GM13976 (cell line): ENCODE measurements at regions not wholly inside any gene's neighbourhood (a gene's known extent, or its start where the extent isn't known, plus 50 kb on each side); places are given as distances from the start of the nearest gene placed in this dataset.

Experiments
- DNase-seq: peaks from one replicate; pipeline ENCODE4 v3.0.0; 2012; ENCODE audit warnings: low spot score
- in situ Hi-C: fragments of 300-500 bp; cut with MboI; formaldehyde crosslinking; loops from one replicate; pipeline ENCODE4 v1.12.0; 2022; ENCODE audit warnings: low sequenced_read_pairs, mixed read lengths, inconsistent platforms; ENCODE audit not compliant: unreplicated experiment
- TF ChIP-seq, protein P1 (sequence below): IDR thresholded peaks from 2 replicates; pipeline ENCODE4 v1.5.1; 2012; ENCODE audit warnings: borderline replicate concordance, mild to moderate bottlenecking; ENCODE audit not compliant: insufficient read depth; ENCODE audit errors: extremely low read depth, missing control alignments, control extremely low read depth

DNA sequence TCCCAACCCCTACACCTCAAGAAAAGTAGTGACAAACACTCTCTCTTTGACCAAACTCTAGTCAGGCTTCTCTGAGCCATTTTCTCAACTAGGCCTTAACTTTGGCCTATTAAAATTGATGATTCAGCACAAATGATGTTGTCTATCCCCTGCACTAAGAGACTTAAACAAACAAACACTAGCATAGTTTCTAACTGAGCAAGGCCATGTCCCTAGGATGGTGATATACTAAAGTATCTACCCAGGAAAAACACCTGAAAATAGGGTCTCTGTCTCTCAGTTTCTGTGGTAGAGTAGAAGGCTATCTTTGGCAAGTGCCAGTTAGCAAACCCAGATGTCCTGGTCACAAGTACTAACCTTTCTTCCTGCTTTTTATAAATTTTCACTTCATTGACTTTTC lies 219.7 kb upstream of the ANO3 start:
- TF ChIP-seq, protein P1, sequence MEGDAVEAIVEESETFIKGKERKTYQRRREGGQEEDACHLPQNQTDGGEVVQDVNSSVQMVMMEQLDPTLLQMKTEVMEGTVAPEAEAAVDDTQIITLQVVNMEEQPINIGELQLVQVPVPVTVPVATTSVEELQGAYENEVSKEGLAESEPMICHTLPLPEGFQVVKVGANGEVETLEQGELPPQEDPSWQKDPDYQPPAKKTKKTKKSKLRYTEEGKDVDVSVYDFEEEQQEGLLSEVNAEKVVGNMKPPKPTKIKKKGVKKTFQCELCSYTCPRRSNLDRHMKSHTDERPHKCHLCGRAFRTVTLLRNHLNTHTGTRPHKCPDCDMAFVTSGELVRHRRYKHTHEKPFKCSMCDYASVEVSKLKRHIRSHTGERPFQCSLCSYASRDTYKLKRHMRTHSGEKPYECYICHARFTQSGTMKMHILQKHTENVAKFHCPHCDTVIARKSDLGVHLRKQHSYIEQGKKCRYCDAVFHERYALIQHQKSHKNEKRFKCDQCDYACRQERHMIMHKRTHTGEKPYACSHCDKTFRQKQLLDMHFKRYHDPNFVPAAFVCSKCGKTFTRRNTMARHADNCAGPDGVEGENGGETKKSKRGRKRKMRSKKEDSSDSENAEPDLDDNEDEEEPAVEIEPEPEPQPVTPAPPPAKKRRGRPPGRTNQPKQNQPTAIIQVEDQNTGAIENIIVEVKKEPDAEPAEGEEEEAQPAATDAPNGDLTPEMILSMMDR = no peak
- DNase-seq = no peak
- in situ Hi-C loops = no loop called here

DNA sequence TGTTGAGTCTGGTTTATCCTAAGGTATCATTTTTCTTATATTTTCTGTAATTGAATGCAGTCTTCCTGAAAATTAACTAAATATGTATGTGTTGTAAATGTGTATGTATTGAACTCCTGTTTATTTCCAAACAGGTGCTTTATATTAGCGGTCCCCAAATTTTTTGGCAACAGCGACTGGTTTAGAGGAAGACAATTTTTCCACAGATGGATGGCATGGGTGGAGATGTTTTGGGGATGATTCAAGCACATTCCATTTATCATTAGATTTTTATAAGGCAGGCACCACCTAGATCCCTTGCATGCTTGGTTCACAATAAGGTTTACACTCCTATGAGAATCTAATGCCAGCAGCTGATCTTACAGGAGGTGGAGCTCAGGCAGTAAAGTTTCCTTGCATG lies 210.5 kb upstream of the ANO3 start:
- TF ChIP-seq, protein P1 = no peak
- no peak for DNase-seq
- in situ Hi-C loops = loop anchor here (10.0 kb wide), 1 partner anchor 137 kb away; no protein-coding TSS in a partner anchor

DNA sequence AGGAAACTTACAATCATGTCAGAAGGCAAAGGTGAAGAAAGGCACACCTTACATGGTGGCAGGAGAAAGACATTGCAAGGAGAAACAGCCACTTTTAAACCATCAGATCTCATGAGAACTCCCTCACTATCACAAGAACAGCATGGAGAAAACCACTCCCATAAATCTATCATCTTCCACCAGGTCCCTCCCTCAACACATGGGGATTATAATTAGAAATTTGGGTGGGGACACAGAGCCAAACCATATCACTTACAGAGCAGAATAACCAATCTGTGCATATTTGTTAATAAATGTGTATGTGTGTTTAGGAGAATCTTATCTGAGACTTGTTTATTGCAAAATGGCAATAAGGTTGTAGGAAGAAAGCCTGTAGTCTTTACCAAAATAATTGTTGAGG lies 205.2 kb upstream of the ANO3 start:
- in situ Hi-C loops = loop anchor here (10.0 kb wide), 1 partner anchor 142 kb away; no protein-coding TSS in a partner anchor
- TF ChIP-seq, protein P1 = no peak
- DNase-seq = no peak

DNA sequence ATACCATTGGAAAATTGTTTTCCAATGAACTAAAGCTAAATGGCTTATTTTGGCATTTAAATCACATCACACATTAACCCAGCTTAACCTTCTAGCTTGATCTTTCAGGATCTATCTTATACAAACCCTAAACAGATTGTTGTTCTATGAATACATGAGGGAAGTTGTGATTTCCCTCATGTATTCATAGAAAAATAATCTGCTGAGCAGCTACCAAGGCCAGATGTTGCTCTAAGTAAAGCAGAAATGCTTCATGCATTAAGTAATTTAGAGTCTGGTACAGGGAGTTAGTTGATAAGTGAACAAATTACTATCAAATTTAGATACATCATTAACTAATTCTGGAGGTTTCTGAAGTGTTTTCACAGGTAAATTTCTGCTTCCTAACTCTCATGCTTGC lies 204.6 kb upstream of the ANO3 start:
- no peak for DNase-seq
- in situ Hi-C loops = loop anchor here (10.0 kb wide), 1 partner anchor 143 kb away; no protein-coding TSS in a partner anchor
- TF ChIP-seq, protein P1 = no peak

DNA sequence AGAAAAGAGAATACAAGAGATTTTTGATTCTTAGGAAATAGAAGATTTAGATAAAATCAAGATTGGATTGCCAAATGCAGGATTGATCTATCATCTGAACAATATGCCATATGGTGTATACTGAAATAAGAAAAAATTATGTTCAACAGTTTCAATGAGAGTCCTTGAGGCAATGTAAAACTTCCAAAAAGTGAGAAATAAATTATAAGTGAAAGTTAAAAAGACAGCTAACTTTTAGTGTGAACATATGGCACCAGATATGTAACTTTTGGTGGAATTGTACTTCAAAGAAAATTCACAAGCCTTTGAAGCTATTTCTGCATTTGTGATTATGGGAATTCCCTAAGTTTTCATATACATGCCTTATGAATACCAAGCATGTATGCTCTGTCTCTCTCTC lies 200.5 kb upstream of the ANO3 start:
- TF ChIP-seq, protein P1 = no peak
- in situ Hi-C loops = no loop called here

DNA sequence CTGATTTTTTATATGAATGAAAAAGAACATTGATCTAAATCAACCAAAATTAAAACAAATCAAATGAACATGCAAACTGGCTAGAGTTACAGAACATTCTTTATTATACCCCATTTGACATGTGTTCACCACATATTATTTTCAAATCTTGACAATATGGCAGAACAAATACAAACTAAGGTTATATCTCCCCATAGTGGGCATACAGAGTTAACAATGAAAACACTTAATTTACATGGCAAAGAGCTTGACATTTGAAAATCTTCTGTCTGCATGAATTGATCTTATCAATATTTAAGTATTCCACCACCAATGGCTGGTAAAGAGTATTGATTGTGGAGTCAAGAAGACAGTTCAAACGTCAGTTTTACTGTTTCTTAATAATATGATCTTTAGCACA lies 197.9 kb upstream of the ANO3 start:
- in situ Hi-C loops = no loop called here
- TF ChIP-seq, protein P1 = no peak

More for the DNA sequence above, 200.5 kb upstream of the ANO3 start:
- DNase-seq = no peak

More for the DNA sequence above, 197.9 kb upstream of the ANO3 start:
- no peak for DNase-seq
